MM.1S (cell line): ENCODE measurements at regions not wholly inside any gene's neighbourhood (a gene's known extent, or its start where the extent isn't known, plus 50 kb on each side); places are given as distances from the start of the nearest gene placed in this dataset.

Source experiments
- DNase-seq: peaks from one replicate; pipeline ENCODE4 v3.0.0-alpha.2; 2015
- H2AFZ ChIP-seq: fragments of 300-600 bp; sonication (generic); 2 replicates; pipeline ENCODE4 v1.6.0; 2016; ENCODE audit warnings: antibody characterized with exemption, low read length
- H3F3A ChIP-seq: fragments of 300-600 bp; sonication (generic); 2 replicates; pipeline ENCODE4 v1.6.1; 2016; ENCODE audit warnings: mild to moderate bottlenecking, antibody characterized with exemption, low read length, moderate library complexity, mixed read lengths; ENCODE audit not compliant: insufficient read depth
- H3K27ac ChIP-seq: fragments of 300-600 bp; sonication (generic); 2 replicates; pipeline ENCODE4 v1.5.1; 2016; ENCODE audit warnings: mild to moderate bottlenecking, low read length
- H3K27me3 ChIP-seq: fragments of 300-600 bp; sonication (generic); replicated peaks from 2 replicates; pipeline ENCODE4 v1.6.0; 2016; ENCODE audit warnings: low read length; ENCODE audit not compliant: insufficient read depth
- H3K36me3 ChIP-seq: fragments of 300-600 bp; sonication (generic); replicated peaks from 2 replicates; pipeline ENCODE4 v1.6.1; 2016; ENCODE audit warnings: mild to moderate bottlenecking, low read length, mixed read lengths; ENCODE audit not compliant: insufficient read depth
- H3K4me1 ChIP-seq: fragments of 300-600 bp; sonication (generic); 2 replicates; pipeline ENCODE4 v1.6.1; 2016; ENCODE audit warnings: low read length, mixed read lengths
- H3K4me2 ChIP-seq: fragments of 300-600 bp; sonication (generic); 2 replicates; pipeline ENCODE4 v1.6.0; 2016; ENCODE audit warnings: low read depth, low read length
- H3K4me3 ChIP-seq: fragments of 300-600 bp; sonication (generic); 2 replicates; pipeline ENCODE4 v1.5.1; 2016; ENCODE audit warnings: low read length, mixed read lengths
- H3K79me2 ChIP-seq: fragments of 300-600 bp; sonication (generic); 2 replicates; pipeline ENCODE4 v1.6.1; 2016; ENCODE audit warnings: mixed run types, low read length, mixed read lengths
- H3K9ac ChIP-seq: fragments of 300-600 bp; sonication (generic); 2 replicates; pipeline ENCODE4 v1.6.1; 2016; ENCODE audit warnings: low read length, mixed read lengths
- H3K9me2 ChIP-seq: fragments of 300-600 bp; sonication (generic); replicated peaks from 2 replicates; pipeline ENCODE4 v1.6.1; 2016; ENCODE audit warnings: mild to moderate bottlenecking, low read length, mixed read lengths; ENCODE audit not compliant: insufficient read depth
- H3K9me3 ChIP-seq: fragments of 300-600 bp; sonication (generic); replicated peaks from 2 replicates; pipeline ENCODE4 v1.6.1; 2016; ENCODE audit warnings: mild to moderate bottlenecking, low read length, mixed read lengths; ENCODE audit not compliant: insufficient read depth
- H4K20me1 ChIP-seq: fragments of 300-600 bp; sonication (generic); 2 replicates; pipeline ENCODE4 v1.6.1; 2016; ENCODE audit warnings: mild to moderate bottlenecking, low read length, moderate library complexity, mixed read lengths; ENCODE audit not compliant: insufficient read depth
- CTCF ChIP-seq: fragments of 300-600 bp; sonication (generic); IDR thresholded peaks from 2 replicates; pipeline ENCODE4 v1.5.1; 2016; ENCODE audit warnings: antibody characterized with exemption, low read length, mixed read lengths
- EZH2 ChIP-seq: fragments of 300-600 bp; sonication (generic); optimal IDR thresholded peaks from 2 replicates; pipeline ENCODE3; 2017; ENCODE audit warnings: low read depth, mild to moderate bottlenecking, antibody characterized with exemption, low read length, mixed read lengths
- EZH2phosphoT487 ChIP-seq: fragments of 300-600 bp; sonication (generic); IDR thresholded peaks from 2 replicates; pipeline ENCODE4 v1.6.1; 2018; ENCODE audit warnings: antibody characterized with exemption, low read length

- no peaks in the 10 kb centered on the region for H3K27me3 ChIP-seq
- no peaks in the 10 kb centered on the region for H4K20me1 ChIP-seq
- no peaks in the 10 kb centered on the region for H3K4me1 ChIP-seq
- no peak overlapping the region for H3K4me2 ChIP-seq
- no peaks in the 10 kb centered on the region for H3K79me2 ChIP-seq
- no peaks in the 10 kb centered on the region for H3K36me3 ChIP-seq
- no peaks in the 10 kb centered on the region for H3K9me2 ChIP-seq
- no peak overlapping the region for H3K27ac ChIP-seq
- TF ChIP-seq EZH2phosphoT487 (no peak), CTCF (no peak), EZH2 (no peak)
- no peak overlapping the region for H3K9ac ChIP-seq
- no peak for DNase-seq
- no peak overlapping the region for H3K4me3 ChIP-seq
- no peak overlapping the region for H2AFZ ChIP-seq
- no peaks in the 10 kb centered on the region for H3K9me3 ChIP-seq
- no peaks in the 10 kb centered on the region for H3F3A ChIP-seq
Measured at GRCh38 chr11:15617126-15617525, 502.4 kb downstream of the INSC start.

GRCh38 chr11:15618583-15619032, 503.9 kb downstream of the INSC start:
- Histone ChIP-seq H3K4me1 (no peaks in the 10 kb centered on the region), H3K4me2 (no peak overlapping the region), H3K4me3 (no peak overlapping the region), H3K79me2 (no peaks in the 10 kb centered on the region), H2AFZ (no peak overlapping the region), H3K9ac (no peak overlapping the region), H3K9me3 (no peaks in the 10 kb centered on the region), H3K27me3 (no peaks in the 10 kb centered on the region), H3K9me2 (no peaks in the 10 kb centered on the region), H3K27ac (no peak overlapping the region), H3F3A (no peaks in the 10 kb centered on the region), H3K36me3 (no peaks in the 10 kb centered on the region), H4K20me1 (no peaks in the 10 kb centered on the region)
- TF ChIP-seq EZH2 (no peak), EZH2phosphoT487 (no peak), CTCF (no peak)
- no peak for DNase-seq

GRCh38 chr11:15621565-15621964, 506.8 kb downstream of the INSC start:
- Histone ChIP-seq H3F3A (no peaks in the 10 kb centered on the region), H4K20me1 (no peaks in the 10 kb centered on the region), H3K9me2 (no peaks in the 10 kb centered on the region), H3K79me2 (no peaks in the 10 kb centered on the region), H3K9ac (no peak overlapping the region), H3K27ac (no peak overlapping the region), H3K4me2 (no peak overlapping the region), H2AFZ (no peak overlapping the region), H3K4me3 (no peak overlapping the region), H3K36me3 (no peaks in the 10 kb centered on the region), H3K9me3 (no peaks in the 10 kb centered on the region), H3K27me3 (no peaks in the 10 kb centered on the region), H3K4me1 (no peaks in the 10 kb centered on the region)
- TF ChIP-seq CTCF = no peak
- TF ChIP-seq EZH2 = no peak
- no peak for TF ChIP-seq EZH2phosphoT487
- no peak for DNase-seq
